GM19035 (cell line): ENCODE measurements at regions not wholly inside any gene's neighbourhood (a gene's known extent, or its start where the extent isn't known, plus 50 kb on each side); places are given as distances from the start of the nearest gene placed in this dataset.

Experiments
- ATAC-seq: cut with Tn5 transposase; IDR thresholded peaks from one replicate; pipeline ENCODE4 v1.9.1; 2021; ENCODE audit not compliant: unreplicated experiment

DNA sequence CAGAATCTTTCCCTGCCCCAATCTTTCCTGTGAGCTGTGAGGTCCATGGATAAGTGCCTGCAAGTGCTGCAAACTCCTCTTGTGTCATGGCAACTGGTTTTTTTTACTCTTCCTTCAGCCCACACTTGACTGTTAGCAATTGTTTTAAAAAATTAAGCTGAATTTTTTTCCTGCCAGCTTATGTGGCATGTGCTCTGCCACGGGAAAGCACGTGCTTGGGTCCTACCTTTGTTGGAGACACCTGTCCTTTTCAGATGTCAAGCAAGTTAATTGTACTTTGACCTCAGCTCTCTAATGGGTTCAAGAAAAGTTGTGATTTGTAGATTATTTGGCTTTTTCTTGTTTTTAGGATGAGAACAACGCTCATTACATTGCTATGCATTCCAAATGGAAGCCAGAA lies 398.5 kb downstream of the NUF2 start:
- no peak for ATAC-seq

DNA sequence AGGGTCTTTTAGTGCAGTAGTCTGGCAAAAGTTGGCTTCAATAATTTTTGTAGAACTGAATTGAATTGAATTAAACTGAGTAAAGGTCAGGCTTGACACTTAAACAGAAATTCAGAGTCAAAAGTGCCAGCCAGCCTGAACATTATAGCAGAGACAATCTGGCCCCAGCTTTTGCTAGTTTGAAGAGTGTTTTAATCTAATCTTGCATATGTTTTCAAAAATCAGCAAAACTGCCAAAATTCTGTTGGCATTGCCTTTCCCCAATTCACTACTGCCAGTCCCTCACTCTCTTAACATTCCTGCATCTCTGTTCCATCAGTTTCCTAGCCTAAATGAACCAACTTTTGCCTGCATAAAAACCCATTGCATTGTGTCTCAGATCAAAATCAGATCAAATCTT lies 403.8 kb downstream of the NUF2 start:
- no peak for ATAC-seq

DNA sequence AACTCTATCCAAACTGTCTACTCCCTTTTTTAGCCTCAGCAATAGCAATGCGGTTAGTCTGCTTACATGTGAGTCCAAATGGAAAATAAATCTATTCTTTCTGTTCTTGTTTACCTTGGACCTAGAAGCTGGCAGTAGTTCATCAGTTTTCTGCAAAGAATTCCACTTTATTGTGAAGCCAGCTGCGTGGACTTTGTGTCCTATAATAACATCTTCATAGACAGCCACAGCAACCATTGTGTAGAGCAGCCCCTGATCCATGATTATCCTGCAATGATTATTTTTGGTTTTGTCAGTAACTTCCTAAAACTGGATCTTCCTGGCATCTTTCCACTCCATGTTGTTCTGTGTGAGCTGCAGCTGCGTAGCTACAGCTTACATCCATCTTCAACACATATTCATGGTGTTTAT lies 408.7 kb downstream of the NUF2 start:
- no peak for ATAC-seq

DNA sequence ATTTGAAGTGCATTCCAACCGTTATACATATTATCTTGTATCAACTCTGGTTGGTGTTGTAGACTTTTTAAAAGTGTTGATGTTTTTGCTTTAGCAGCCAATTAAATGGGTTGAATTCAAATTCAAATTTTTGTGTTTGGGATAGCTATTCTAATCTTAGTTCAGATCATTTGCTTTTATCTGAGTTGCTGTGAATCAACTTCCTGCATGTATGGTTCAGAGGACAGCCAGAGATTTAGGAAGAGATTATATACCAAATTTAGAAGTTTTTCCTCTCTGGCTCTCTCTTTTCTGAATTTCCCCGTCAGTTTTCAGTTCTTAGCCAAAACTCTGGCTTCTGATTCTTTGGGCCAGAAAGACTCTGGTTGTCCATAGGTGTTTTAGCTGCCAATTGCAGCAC lies 415.5 kb downstream of the NUF2 start:
- ATAC-seq = no peak

DNA sequence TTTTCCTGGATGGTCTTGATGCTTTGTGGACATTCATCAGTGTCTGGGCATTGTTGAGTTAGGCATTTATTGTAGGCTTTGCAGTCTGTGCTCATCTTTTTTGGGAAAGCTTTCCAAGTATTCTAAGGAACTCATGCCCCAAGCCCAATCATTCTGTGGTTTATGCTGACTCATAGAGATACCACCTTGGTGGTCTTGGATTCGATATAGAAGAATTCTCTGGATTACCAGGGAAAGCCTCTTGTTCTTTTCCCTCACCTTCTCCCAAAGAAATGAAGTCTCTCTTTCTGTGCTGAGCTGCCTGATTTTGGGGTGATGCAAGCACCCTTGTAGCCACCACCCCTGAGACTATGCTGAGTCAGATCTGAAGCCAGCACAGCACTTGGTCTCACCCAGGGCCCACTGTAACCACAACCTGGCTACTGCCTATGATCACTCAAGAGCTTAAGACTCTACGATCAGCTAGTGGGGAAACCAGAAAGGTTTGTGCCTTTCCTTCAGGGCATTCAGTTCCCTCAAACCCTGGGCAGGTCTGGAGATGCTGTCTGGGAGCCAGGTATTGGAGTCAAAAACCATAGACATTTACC lies 422.6 kb downstream of the NUF2 start:
- no peak for ATAC-seq

DNA sequence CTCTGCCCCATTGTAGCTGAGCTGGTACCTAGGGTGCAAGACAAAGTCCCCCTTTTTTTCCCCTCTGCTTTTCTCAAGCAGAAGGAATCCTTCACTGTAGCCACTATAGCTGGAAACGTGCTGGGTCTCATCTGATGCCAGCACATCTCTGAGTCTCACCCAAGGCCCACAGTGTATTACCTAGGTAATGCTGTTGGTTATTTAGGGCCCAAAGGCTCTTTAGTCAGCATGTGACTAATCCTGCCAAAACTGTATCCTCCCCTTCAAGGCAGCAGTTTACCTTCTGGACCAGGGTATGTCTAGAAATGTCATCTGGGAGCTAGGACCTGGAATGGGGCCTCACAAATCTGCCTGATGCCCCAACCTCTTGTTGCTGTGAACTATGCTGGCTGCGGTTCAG lies 423.4 kb downstream of the NUF2 start:
- ATAC-seq = no peak

DNA sequence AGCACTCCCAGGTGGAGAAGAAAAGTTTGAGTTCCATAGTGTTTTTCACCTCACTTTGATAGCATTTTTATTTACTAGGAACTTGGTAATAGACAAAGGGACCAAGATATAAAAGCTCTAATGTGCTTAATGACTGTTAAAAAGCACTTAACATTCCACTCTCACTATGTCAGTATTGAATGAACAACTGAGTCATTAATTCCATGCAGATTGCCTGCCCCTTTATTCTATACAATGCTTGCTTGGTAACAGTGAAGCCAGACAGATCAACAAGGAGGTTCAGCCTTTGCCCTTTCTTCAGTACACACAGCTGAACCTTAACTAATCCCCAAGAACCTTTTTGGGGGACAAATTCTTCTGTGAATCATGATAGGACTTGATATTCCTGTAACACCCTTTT lies 425.5 kb downstream of the NUF2 start:
- ATAC-seq = no peak

DNA sequence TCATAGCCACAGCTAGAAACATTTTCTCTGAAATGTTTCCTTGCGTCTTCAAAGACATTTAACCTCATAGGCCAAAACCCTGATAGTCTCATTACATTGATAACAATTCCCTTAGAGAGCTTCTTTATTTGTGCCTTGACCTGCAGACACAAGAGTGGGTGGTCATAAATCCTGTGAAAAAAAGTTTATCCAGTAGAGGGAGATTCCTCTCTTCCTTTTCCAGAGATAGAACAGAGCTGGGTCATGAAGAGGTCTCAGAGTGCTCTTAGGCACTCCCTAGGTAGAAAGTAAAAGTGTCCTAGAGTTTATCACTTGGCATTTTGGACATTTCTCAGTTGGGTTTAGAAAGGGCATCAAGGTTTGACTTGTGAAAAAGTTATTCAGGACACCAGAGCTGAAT lies 426.1 kb downstream of the NUF2 start:
- ATAC-seq = no peak

DNA sequence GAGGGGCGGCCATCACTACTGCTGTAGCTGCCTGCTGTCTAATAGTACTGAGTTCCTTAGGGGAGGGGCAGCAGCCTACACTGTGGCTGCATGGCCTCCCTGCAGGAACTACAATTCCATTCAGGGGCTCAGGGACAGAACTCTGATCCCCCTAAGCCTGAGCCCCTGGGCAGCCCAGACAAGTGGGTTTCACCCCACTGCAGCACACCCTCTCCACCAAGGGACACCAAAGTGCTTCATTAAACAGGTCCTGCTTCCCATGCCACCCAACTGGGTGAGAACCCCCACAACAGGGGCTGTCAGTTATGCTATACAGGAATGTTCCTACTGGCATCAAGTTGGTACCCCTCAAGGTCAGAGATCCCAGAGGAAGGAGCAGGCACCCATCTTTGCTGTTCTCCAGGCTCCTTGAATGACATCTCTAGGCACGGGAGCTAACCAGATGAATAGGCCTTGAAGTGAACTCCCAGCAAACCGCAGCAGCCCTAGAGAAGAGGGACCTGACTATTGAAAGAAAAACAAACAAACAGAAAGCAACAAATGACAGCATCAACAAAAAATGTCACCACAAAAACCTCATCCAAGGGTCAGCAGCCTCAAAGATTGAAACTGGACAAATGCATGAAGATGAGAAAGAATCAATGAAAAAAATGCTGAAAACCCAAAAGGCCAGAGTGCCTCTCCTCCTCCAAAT lies 437.4 kb downstream of the NUF2 start:
- no peak for ATAC-seq

DNA sequence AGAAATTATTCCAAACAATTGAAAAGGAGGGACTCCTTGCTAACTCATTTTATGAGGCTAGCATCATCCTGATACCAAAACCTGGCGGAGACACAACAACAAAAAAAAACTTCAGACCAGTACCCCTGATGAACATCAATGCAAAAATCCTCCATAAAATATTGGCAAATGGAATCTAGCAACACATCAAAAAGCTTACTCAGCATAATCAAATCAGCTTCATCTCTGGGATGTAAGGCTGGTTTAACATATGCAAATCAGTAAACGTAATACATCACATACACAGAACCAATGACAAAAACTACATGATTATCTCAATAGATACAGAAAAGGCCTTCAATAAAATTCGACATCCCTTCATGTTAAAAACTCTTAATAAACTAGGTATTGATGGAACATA lies 440.1 kb downstream of the NUF2 start:
- ATAC-seq = no peak

DNA sequence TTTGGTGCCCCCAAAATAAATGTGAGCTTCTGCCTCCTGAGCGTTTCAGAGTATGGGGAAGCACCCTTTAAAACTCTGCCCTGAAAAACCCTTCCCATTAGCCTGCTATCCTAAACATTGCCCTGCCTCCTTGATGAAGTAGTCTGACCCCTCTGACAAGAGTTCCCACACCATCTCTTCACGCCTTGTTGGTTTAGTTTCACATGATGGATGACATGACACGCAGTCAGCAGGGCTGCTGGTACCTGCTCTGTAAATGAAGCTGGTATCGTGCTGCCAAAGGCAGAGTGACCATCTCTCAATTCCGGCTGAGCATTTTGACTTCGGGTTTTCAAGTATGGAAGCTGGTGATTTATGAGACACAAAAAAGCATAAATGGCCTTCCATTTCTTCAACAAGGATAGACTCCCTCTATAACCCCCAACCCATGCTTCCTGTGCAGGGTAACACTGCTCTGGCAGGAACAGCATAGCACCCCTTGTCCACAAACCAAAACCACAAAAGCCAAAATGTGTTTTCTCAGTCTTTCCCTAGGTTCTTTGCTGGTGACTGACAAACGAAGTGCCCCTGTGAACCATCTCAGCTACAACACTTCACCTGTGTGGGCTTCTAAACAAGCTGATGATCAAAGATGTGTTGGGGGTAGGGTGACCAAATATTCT lies 444.6 kb downstream of the NUF2 start:
- ATAC-seq = no peak

DNA sequence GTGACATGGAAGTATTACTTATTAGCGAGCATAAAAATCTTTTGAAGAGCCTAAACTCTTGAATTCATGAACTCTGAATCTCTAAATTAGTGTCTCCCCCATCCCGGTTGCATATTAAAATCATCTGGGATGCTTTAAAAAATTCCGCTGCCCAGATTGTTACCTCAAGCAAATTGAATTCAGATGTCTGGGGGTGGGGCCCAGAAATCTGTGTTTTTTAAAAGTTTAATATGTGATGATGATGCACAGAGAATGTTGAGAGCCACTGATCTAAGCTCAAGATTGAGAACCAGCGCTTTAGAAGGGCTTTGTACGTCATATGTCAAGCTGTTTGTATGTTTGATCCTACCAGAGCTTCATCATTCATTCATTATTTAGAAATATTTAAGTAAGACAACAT lies 446.8 kb downstream of the NUF2 start:
- no peak for ATAC-seq

DNA sequence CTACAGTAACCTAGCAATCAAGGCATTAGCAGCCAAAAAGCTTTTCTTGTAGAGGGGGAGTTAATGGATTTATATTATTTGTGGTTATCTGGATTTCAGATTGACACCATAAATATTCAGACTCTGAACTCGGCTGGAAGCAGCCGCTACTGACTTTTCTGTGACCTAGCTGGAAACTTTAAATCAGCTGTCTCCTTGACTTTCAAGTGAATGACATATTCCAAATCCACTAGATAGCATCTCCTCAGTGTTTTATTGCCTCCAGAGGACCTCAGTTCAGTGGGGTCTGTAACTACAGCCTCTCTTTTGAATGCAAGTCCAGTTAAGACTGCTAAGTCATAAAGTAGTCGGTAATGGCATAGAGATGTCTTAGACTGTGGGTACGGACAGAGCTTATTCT lies 448.5 kb downstream of the NUF2 start:
- ATAC-seq = no peak

DNA sequence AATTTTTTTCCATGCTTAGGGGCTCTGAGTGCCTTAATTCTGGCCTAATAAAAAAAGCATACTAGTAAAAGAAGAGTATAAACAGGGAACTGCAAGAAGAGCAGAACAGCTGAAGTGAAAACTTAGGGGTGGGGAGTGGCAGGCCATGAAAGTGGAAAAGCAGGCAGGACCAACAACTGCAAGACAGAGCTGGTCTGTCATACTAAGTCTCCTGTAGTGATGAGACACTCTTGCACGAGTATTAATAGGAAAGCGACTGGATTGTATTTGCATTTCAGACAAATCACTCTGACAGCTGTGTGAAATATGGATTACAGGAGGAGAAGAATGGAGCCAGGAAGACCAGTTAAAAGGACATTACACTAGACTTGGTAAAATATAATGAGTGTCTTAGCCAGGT lies 449.9 kb downstream of the NUF2 start:
- no peak for ATAC-seq

DNA sequence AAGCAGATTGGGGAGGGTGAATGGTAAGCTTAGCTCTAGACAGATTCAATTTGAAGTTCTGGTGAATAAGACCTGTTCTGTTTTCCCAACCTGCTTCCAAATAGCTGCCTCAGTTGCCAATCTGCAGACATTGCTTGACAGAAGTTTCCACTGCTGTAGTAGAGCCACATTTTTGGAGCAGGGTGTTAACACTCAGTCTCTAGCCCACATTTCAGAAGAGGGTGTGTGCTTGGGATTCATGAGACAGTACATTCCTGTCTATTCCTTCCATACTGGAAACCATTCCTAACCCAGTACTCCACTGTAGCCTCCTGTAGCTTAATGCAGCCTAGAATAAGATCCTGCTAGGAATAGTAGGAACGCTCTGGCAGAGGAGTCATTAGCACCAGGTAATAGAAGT lies 450.5 kb downstream of the NUF2 start:
- ATAC-seq = no peak

DNA sequence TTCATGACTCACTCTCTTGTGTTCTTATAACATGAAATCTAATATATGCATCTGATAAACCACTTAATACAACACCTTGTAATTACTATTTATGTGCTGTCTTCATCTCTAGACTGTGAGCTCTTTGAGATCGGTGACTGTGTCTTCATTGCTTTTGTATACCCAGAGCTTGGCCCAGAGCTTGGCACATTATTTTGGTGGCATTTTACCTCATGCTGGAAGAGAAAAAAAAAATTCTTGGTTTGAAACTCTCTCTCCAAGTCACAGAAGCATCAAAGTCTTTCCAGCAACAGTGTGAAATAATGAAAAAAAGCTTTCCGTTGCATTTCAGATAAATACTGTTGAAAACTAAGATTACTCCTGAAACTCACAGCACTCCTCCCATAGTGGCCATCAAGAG lies 451.6 kb downstream of the NUF2 start:
- ATAC-seq = no peak

DNA sequence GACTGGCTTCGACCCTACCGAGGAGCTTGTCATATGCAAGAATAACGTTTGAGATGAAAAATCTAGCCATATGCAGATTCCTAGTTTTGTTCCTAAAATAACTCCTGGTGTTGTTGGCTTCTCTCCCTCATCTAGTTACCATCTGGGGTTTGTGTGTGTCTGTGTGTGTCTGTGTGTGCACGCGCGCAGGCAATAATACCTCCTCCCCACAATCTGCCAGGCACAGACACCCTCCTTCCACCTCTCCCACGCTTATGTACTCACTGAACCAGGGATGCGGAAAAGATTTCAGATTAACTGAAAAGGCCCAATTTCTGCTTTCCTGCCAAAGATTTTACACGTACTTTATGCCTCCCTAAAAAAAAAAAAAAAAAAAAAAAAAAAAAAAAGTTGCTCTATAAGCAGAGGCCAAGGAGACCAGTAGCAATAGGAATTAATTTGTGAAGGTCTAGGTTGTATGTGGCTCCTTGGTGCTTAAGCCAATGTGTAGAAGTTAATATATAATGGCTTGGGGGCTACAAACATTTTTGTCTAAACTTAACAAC lies 452.7 kb downstream of the NUF2 start:
- ATAC-seq = no peak

DNA sequence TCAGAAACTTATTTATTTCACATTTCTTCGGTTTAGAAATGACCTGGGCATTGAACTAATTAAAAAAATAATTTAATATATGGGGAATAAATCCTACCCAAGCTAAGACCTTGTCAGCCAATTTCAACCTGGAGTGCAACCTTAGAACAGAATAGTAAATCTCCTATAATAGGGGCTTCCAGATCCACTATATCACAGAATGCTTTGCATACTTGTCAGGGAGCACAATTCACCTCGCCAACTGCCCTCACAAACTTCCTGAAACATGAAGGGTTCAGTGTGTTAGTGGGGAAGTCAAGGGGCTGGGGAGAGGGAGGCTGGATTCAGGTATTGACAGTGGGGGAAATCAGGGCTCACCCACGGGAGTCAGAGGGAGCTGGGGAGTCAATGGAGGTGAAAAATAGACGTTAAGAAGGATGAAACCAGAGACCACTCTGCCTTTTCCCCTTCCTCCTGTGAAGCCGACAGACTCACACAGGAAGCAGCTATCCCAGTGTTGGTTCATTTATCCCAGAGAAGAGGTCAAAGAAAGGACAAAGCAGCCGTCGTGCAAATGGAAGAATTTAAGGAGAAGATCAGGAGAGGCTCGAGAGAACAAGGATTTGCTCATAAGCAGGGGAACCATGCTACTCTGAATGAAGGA lies 453.3 kb downstream of the NUF2 start:
- ATAC-seq = no peak

DNA sequence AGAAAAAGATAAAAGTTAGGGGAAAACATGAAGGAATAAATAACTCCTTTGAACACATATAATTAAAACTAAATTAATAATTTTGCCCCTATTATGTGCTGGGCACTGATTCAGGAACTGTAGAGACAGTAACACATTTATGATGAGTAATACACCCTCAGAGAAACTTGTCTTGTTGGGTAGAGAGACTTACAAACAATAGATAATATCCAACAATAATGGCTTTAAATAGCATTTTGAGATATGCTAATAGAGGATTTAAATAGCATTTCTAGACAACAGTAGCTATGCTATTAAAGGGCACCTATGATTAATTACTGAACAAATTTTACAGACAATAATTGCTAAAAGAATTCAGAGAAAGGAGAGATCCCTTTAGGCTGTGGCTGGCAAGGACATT lies 455.5 kb downstream of the NUF2 start:
- no peak for ATAC-seq

DNA sequence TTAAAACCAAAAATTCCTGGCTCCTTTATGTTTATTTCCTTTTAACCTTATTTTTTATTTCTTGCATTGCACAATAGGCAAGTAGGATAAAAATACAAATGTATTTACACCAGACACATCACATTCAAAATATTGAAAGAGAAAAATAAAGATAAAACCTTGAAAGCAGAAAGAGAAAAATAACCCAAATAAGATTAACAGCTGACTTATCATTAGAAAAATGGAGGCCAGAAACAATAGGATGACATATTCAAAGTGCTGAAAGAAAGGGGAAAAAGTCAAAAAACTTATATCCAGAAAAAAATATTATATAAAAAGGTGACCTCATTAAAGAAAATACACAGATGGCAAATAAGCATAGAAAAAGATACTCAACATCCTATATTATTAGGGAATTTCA lies 459.4 kb downstream of the NUF2 start:
- no peak for ATAC-seq

DNA sequence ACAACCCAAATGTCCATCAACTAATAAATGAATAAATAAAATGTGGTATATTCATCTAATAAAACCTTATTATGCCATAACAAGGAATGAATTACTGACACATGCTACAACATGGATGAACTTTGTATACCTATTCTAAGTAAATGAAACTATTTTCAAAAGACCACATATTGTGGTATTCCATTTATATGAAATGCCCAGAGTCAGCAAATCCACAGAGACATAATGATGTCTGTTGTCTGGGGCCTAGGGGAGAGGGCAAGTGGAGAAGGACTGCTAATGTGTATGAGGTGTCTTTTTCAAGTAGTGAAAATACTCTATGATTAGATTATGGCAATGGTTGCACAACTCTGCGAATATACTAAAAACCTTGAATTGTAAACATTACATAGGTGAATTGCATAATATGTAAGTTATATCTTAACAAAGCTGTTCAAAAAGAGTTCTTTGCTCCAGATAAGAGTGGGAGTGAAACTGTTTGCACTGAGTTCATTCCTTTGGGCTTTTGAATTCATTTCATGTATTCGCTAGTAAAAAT lies 464.2 kb downstream of the NUF2 start:
- ATAC-seq = no peak

DNA sequence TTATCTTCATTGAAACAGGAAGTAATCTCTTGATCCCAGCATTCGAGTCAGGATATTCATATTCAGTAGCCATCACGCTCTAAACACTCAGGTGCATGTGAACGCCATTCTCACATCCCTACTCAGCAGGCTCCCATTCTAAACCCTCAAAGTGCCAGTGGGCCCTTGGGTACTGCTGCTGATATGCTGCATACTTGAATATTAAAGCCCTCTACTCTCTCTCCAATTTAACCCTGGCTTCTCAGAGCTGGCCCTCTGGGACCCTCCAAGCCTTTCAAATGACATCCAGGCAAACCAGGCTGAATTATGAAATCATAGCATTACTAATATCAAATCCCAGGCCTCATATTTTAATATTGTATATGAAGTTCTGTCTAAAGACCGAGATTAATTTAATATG lies 468.2 kb downstream of the NUF2 start:
- ATAC-seq = no peak
